Activated CD4-positive, alpha-beta memory T cell treated with anti-CD3 and anti-CD28 coated beads, Interleukin-2, amount 10 ng/mL, durations not matched to agents 7 days and 5 days (primary cell): ENCODE measurements at regions not wholly inside any gene's neighbourhood (a gene's known extent, or its start where the extent isn't known, plus 50 kb on each side); places are given as distances from the start of the nearest gene placed in this dataset.

Experiments
- CTCF ChIA-PET: fragments of 350-600 bp; sonication (Branson Sonifier 250); formaldehyde crosslinking; loops from one replicate; lab custom pipeline; 2021; ENCODE audit warnings: antibody characterized with exemption, inconsistent platforms; lab: Charles Lee
- POLR2A ChIA-PET: fragments of 350-600 bp; sonication (Branson Sonifier 250); formaldehyde crosslinking; loops from one replicate; lab custom pipeline; 2021; ENCODE audit warnings: antibody characterized with exemption; lab: Charles Lee
- DNase-seq: peaks from one replicate; pipeline ENCODE4 v3.0.0-alpha.2; 2020
- H3K27ac Mint-ChIP-seq: one replicate; pipeline ENCODE4 v1.8.0; 2021; ENCODE audit warnings: mild to moderate bottlenecking, mixed read lengths
- H3K27me3 Mint-ChIP-seq: one replicate; pipeline ENCODE4 v1.8.0; 2021; ENCODE audit warnings: mixed read lengths
- H3K36me3 Mint-ChIP-seq: one replicate; pipeline ENCODE4 v1.8.0; 2021; ENCODE audit warnings: low read depth, mixed read lengths
- H3K4me1 Mint-ChIP-seq: one replicate; pipeline ENCODE4 v1.8.0; 2021; ENCODE audit warnings: mixed read lengths
- H3K4me3 Mint-ChIP-seq: one replicate; pipeline ENCODE4 v1.8.0; 2021; ENCODE audit warnings: mild to moderate bottlenecking, mixed read lengths
- H3K9me3 Mint-ChIP-seq: one replicate; pipeline ENCODE4 v1.8.0; 2021; ENCODE audit warnings: mixed read lengths

- CTCF ChIA-PET, result interaction anchor here (1.2 to 2.0 kb wide), 2 partner anchors 22 to 23 kb away, joined by 4 to 5 read pairs; no protein-coding TSS in a partner anchor
- H3K4me3 Mint-ChIP-seq, result no peak overlapping the region
- no peak for DNase-seq
- H3K4me1 Mint-ChIP-seq, result no peaks in the 10 kb centered on the region
- peaks cover 3% of the 10 kb centered on the region for H3K9me3 Mint-ChIP-seq
- POLR2A ChIA-PET, result no interaction called here
- no peaks in the 10 kb centered on the region for H3K27me3 Mint-ChIP-seq
- no peak overlapping the region for H3K27ac Mint-ChIP-seq
- H3K36me3 Mint-ChIP-seq, result no peaks in the 10 kb centered on the region
Observed at GRCh38 chr21:17947531-17947930, 128.4 kb upstream of the C21orf91 start.

- Mint-ChIP-seq H3K4me3 (no peak overlapping the region), H3K4me1 (no peaks in the 10 kb centered on the region), H3K9me3 (no peaks in the 10 kb centered on the region), H3K27ac (no peak overlapping the region), H3K27me3 (peaks cover 4% of the 10 kb centered on the region), H3K36me3 (no peaks in the 10 kb centered on the region)
- ChIA-PET CTCF (interaction anchor here (0.8 to 1.3 kb wide), 4 partner anchors 8 to 253 kb away, joined by 3 to 6 read pairs (median 4); no protein-coding TSS in a partner anchor), POLR2A (no interaction called here)
- no peak for DNase-seq
Observed at GRCh38 chr21:17931080-17931479, 111.9 kb upstream of the C21orf91 start.

- ChIA-PET CTCF (interaction anchor here (0.8 to 2.8 kb wide), 2 partner anchors 251 kb away, joined by 3 to 9 read pairs; no protein-coding TSS in a partner anchor), POLR2A (no interaction called here)
- Mint-ChIP-seq H3K4me1 (no peaks in the 10 kb centered on the region), H3K27me3 (no peaks in the 10 kb centered on the region), H3K27ac (no peak overlapping the region), H3K9me3 (no peaks in the 10 kb centered on the region), H3K4me3 (no peak overlapping the region), H3K36me3 (no peaks in the 10 kb centered on the region)
- DNase-seq, result no peak
Observed at GRCh38 chr21:17930093-17930492, 110.9 kb upstream of the C21orf91 start.

- ChIA-PET CTCF (interaction anchor here (2.8 kb wide), 1 partner anchor 251 kb away, joined by 9 read pairs; no protein-coding TSS in a partner anchor), POLR2A (no interaction called here)
- Mint-ChIP-seq H3K4me1 (no peaks in the 10 kb centered on the region), H3K4me3 (no peak overlapping the region), H3K27ac (no peak overlapping the region), H3K27me3 (no peaks in the 10 kb centered on the region), H3K36me3 (no peaks in the 10 kb centered on the region), H3K9me3 (no peaks in the 10 kb centered on the region)
- no peak for DNase-seq
Observed at GRCh38 chr21:17929510-17929909, 110.4 kb upstream of the C21orf91 start.

GRCh38 chr21:17925899-17926298 lies 106.7 kb upstream of the C21orf91 start:
- Mint-ChIP-seq H3K9me3 (no peaks in the 10 kb centered on the region), H3K27me3 (peaks cover 5% of the 10 kb centered on the region), H3K36me3 (no peaks in the 10 kb centered on the region), H3K4me3 (no peak overlapping the region), H3K27ac (no peak overlapping the region), H3K4me1 (no peaks in the 10 kb centered on the region)
- POLR2A ChIA-PET, result no interaction called here
- no peak for DNase-seq
- CTCF ChIA-PET, result interaction anchor here (0.8 to 3.4 kb wide), 20 partner anchors 9 to 270 kb away, joined by 3 to 25 read pairs (median 4); no protein-coding TSS in a partner anchor

GRCh38 chr21:17925000-17925610 lies 105.9 kb upstream of the C21orf91 start:
- CTCF ChIA-PET, result interaction anchor here (0.6 to 3.4 kb wide), 26 partner anchors 8 to 260 kb away, joined by 3 to 25 read pairs (median 4); no protein-coding TSS in a partner anchor

GRCh38 chr21:17921579-17922530 lies 102.7 kb upstream of the C21orf91 start:
- Mint-ChIP-seq H3K9me3 (peaks cover 3% of the 10 kb centered on the region), H3K4me1 (no peaks in the 10 kb centered on the region), H3K4me3 (no peak overlapping the region), H3K36me3 (no peaks in the 10 kb centered on the region), H3K27ac (no peak overlapping the region), H3K27me3 (peaks cover 5% of the 10 kb centered on the region)
- no peak for DNase-seq
- ChIA-PET CTCF (interaction anchor here (0.7 to 1.5 kb wide), 4 partner anchors 9 to 246 kb away, joined by 3 to 6 read pairs (median 3); no protein-coding TSS in a partner anchor), POLR2A (no interaction called here)

More at GRCh38 chr21:17925000-17925610, 105.9 kb upstream of the C21orf91 start:
- Mint-ChIP-seq H3K9me3 (peaks cover under 1% of the 10 kb centered on the region), H3K36me3 (no peaks in the 10 kb centered on the region), H3K27ac (no peak overlapping the region), H3K27me3 (peaks cover 5% of the 10 kb centered on the region), H3K4me3 (no peak overlapping the region), H3K4me1 (no peaks in the 10 kb centered on the region)
- POLR2A ChIA-PET, result no interaction called here
- DNase-seq, result peak; percentile 56

GRCh38 chr21:17915976-17916375 lies 96.8 kb upstream of the C21orf91 start:
- H3K27ac Mint-ChIP-seq, result no peak overlapping the region
- no peaks in the 10 kb centered on the region for H3K4me1 Mint-ChIP-seq
- H3K9me3 Mint-ChIP-seq, result peaks cover 3% of the 10 kb centered on the region
- no peak overlapping the region for H3K4me3 Mint-ChIP-seq
- no peak for DNase-seq
- ChIA-PET POLR2A (no interaction called here), CTCF (no interaction called here)
- H3K36me3 Mint-ChIP-seq, result no peaks in the 10 kb centered on the region
- no peaks in the 10 kb centered on the region for H3K27me3 Mint-ChIP-seq

GRCh38 chr21:17911628-17912027 lies 92.5 kb upstream of the C21orf91 start:
- no peak overlapping the region for H3K27ac Mint-ChIP-seq
- H3K9me3 Mint-ChIP-seq, result no peaks in the 10 kb centered on the region
- H3K4me3 Mint-ChIP-seq, result no peak overlapping the region
- no peaks in the 10 kb centered on the region for H3K27me3 Mint-ChIP-seq
- ChIA-PET POLR2A (no interaction called here), CTCF (interaction anchor here (1.1 kb wide), 1 partner anchor 13 kb away, joined by 3 read pairs; no protein-coding TSS in a partner anchor)
- DNase-seq, result no peak
- no peaks in the 10 kb centered on the region for H3K36me3 Mint-ChIP-seq
- H3K4me1 Mint-ChIP-seq, result no peaks in the 10 kb centered on the region

GRCh38 chr21:17903929-17904639 lies 84.9 kb upstream of the C21orf91 start:
- CTCF ChIA-PET, result interaction anchor here (0.8 to 2.2 kb wide), 8 partner anchors 10 to 232 kb away, joined by 3 to 9 read pairs (median 3); no protein-coding TSS in a partner anchor
- Mint-ChIP-seq H3K9me3 (peaks cover 2% of the 10 kb centered on the region), H3K27me3 (no peaks in the 10 kb centered on the region)

GRCh38 chr21:17903029-17903806 lies 84.1 kb upstream of the C21orf91 start:
- Mint-ChIP-seq H3K27me3 (no peaks in the 10 kb centered on the region), H3K9me3 (peaks cover 5% of the 10 kb centered on the region), H3K27ac (no peak overlapping the region), H3K36me3 (peaks cover 7% of the 10 kb centered on the region), H3K4me1 (peaks cover 10% of the 10 kb centered on the region), H3K4me3 (no peak overlapping the region)
- ChIA-PET POLR2A (no interaction called here), CTCF (interaction anchor here (0.8 to 2.2 kb wide), 6 partner anchors 22 to 231 kb away, joined by 3 to 9 read pairs (median 3); no protein-coding TSS in a partner anchor)
- no peak for DNase-seq

More at GRCh38 chr21:17903929-17904639, 84.9 kb upstream of the C21orf91 start:
- Mint-ChIP-seq H3K4me1 (peaks cover 10% of the 10 kb centered on the region), H3K27ac (no peak overlapping the region), H3K4me3 (no peak overlapping the region), H3K36me3 (peaks cover 7% of the 10 kb centered on the region)
- no peak for DNase-seq
- POLR2A ChIA-PET, result no interaction called here
